ENCODE measurements at regions not wholly inside any gene's neighbourhood (a gene's known extent, or its start where the extent isn't known, plus 50 kb on each side); places are given as distances from the start of the nearest gene placed in this dataset.
A peak's percentile ranks its signal among the peaks of the same experiment; 100 is the strongest.

DNA sequence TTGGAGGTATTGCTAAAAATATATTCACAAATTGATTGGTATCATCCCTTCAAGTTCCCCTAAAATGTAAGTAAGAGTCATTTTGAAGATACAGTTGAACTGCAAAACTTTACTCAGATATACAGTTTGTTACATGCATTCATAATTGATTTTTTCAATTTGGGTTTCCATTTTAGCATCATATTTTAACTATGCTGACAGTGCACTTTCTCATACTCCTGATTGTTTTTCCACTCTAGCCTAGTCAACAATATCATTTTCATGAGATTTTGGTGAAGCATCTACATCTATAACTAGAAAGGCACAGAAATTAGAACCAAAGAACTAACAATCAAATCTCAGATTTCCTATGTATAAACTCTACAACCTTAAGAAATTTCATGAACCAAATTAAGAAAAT is 2850.4 kb upstream of the PCDH20 start:
- no peak for ATAC-seq
- no peak for TF ChIP-seq ZNF8 (CRISPR knock-in tag; IDR thresholded peaks at IDR 0.05)
- TF ChIP-seq ZFP30 (CRISPR knock-in tag; IDR thresholded peaks at IDR 0.05): no peak
- no peak for TF ChIP-seq CSDC2 (CRISPR knock-in tag; IDR thresholded peaks at IDR 0.05)
- TF ChIP-seq BACH2 (CRISPR knock-in tag; IDR thresholded peaks at IDR 0.05; ENCODE audit: borderline replicate concordance): no peak
- TF ChIP-seq OSR1 (CRISPR knock-in tag; IDR thresholded peaks at IDR 0.05): no peak

DNA sequence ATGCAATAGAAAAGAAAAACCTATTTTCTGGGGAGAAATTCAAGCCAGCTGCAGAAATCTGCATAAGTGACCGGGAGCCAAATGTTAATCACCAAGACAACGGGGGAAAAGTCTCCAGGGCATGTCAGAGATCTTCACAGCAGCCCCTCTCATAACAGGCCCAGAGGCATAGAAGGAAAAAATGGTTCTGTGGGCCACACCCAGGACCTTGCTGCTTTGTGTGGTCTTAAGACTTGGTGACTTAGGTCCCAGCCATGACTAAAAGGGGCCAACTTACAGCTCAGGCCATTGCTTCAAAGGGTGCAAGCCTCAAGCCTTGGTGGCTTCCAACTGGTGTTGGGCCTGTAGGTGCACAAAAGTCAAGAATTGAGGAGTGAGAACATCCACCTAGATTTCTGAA is 2847.6 kb upstream of the PCDH20 start:
- TF ChIP-seq BACH2 (CRISPR knock-in tag; IDR thresholded peaks at IDR 0.05; ENCODE audit: borderline replicate concordance): no peak
- no peak for TF ChIP-seq SNAI2 (CRISPR knock-in tag; IDR thresholded peaks at IDR 0.05)
- no peak for TF ChIP-seq GLIS3 (CRISPR knock-in tag; IDR thresholded peaks at IDR 0.05)
- TF ChIP-seq OSR1 (CRISPR knock-in tag; IDR thresholded peaks at IDR 0.05): no peak
- no peak for TF ChIP-seq ZNF565 (CRISPR knock-in tag; conservative IDR thresholded peaks at IDR 0.05; ENCODE audit: low read depth)
- TF ChIP-seq ESRRG (CRISPR knock-in tag; IDR thresholded peaks at IDR 0.05): no peak
- no peak for TF ChIP-seq TCF4 (CRISPR knock-in tag; IDR thresholded peaks at IDR 0.05; ENCODE audit: borderline replicate concordance)
- no peak for TF ChIP-seq ISL1 (CRISPR knock-in tag; IDR thresholded peaks at IDR 0.05)
- TF ChIP-seq ZNF70 (CRISPR knock-in tag; IDR thresholded peaks at IDR 0.05): no peak
- ATAC-seq: no peak

DNA sequence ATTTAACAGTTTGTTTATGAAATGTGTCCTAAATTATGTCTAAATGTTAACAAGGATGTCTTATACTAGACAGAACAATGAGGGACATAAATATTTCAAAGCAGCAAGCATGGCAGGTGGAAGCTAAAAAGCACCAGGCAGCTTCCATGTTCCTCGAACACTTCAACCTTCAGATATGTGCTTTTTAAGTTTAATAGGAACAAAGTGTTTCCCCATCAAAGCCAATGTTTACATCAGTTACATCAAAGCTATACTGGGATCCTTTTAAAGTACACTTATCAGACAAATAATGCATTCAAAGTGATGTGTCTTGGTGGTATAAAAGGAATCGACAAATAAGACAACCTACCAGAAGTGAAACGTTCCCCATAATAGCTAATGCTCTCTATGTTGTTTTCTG is 2841.1 kb upstream of the PCDH20 start:
- no peak for TF ChIP-seq TCF4 (CRISPR knock-in tag; IDR thresholded peaks at IDR 0.05; ENCODE audit: borderline replicate concordance)
- TF ChIP-seq, protein P1, sequence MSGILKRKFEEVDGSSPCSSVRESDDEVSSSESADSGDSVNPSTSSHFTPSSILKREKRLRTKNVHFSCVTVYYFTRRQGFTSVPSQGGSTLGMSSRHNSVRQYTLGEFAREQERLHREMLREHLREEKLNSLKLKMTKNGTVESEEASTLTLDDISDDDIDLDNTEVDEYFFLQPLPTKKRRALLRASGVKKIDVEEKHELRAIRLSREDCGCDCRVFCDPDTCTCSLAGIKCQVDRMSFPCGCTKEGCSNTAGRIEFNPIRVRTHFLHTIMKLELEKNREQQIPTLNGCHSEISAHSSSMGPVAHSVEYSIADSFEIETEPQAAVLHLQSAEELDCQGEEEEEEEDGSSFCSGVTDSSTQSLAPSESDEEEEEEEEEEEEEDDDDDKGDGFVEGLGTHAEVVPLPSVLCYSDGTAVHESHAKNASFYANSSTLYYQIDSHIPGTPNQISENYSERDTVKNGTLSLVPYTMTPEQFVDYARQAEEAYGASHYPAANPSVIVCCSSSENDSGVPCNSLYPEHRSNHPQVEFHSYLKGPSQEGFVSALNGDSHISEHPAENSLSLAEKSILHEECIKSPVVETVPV (CRISPR knock-in tag; IDR thresholded peaks at IDR 0.05): no peak
- no peak for TF ChIP-seq ISL1 (CRISPR knock-in tag; IDR thresholded peaks at IDR 0.05)
- no peak for TF ChIP-seq ZC3H10 (CRISPR knock-in tag; IDR thresholded peaks at IDR 0.05)
- ATAC-seq: no peak

DNA sequence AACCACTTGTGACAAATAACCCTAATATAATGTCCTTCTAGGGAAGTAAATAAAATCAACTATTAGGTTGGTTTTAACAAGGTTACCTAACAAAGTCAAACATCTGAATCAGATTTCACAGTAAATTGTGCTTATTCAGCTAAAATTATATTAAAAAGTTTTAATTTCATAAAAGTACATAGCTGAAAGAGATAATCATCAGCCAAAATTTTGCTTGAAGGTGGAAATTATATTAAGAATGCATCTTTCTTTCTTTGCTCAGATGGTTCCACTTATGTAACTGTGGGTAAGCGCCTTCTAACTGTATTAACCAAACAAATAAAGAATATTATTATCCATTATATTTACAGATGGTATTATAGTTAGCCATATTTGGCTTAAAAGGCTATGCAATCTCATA is 2840.3 kb upstream of the PCDH20 start:
- TF ChIP-seq, protein P2, sequence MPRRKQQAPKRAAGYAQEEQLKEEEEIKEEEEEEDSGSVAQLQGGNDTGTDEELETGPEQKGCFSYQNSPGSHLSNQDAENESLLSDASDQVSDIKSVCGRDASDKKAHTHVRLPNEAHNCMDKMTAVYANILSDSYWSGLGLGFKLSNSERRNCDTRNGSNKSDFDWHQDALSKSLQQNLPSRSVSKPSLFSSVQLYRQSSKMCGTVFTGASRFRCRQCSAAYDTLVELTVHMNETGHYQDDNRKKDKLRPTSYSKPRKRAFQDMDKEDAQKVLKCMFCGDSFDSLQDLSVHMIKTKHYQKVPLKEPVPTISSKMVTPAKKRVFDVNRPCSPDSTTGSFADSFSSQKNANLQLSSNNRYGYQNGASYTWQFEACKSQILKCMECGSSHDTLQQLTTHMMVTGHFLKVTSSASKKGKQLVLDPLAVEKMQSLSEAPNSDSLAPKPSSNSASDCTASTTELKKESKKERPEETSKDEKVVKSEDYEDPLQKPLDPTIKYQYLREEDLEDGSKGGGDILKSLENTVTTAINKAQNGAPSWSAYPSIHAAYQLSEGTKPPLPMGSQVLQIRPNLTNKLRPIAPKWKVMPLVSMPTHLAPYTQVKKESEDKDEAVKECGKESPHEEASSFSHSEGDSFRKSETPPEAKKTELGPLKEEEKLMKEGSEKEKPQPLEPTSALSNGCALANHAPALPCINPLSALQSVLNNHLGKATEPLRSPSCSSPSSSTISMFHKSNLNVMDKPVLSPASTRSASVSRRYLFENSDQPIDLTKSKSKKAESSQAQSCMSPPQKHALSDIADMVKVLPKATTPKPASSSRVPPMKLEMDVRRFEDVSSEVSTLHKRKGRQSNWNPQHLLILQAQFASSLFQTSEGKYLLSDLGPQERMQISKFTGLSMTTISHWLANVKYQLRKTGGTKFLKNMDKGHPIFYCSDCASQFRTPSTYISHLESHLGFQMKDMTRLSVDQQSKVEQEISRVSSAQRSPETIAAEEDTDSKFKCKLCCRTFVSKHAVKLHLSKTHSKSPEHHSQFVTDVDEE (CRISPR knock-in tag; IDR thresholded peaks at IDR 0.05): peak; percentile 54; the same call in 1 of the 2 replicates
- TF ChIP-seq, protein P3, sequence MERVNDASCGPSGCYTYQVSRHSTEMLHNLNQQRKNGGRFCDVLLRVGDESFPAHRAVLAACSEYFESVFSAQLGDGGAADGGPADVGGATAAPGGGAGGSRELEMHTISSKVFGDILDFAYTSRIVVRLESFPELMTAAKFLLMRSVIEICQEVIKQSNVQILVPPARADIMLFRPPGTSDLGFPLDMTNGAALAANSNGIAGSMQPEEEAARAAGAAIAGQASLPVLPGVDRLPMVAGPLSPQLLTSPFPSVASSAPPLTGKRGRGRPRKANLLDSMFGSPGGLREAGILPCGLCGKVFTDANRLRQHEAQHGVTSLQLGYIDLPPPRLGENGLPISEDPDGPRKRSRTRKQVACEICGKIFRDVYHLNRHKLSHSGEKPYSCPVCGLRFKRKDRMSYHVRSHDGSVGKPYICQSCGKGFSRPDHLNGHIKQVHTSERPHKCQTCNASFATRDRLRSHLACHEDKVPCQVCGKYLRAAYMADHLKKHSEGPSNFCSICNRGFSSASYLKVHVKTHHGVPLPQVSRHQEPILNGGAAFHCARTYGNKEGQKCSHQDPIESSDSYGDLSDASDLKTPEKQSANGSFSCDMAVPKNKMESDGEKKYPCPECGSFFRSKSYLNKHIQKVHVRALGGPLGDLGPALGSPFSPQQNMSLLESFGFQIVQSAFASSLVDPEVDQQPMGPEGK (CRISPR knock-in tag; IDR thresholded peaks at IDR 0.05; ENCODE audit: borderline replicate concordance): no peak
- TF ChIP-seq ZNF565 (CRISPR knock-in tag; conservative IDR thresholded peaks at IDR 0.05; ENCODE audit: low read depth) (no peak), BACH2 (CRISPR knock-in tag; IDR thresholded peaks at IDR 0.05; ENCODE audit: borderline replicate concordance) (no peak), ESRRG (CRISPR knock-in tag; IDR thresholded peaks at IDR 0.05) (no peak), PPARA (CRISPR knock-in tag; IDR thresholded peaks at IDR 0.05; ENCODE audit: borderline replicate concordance) (no peak), ZFP3 (CRISPR knock-in tag; IDR thresholded peaks at IDR 0.05) (no peak), ZNF8 (CRISPR knock-in tag; IDR thresholded peaks at IDR 0.05) (0 out of 2 replicates have a peak, but pooled peaks have one; percentile 6), ARNTL (CRISPR knock-in tag; IDR thresholded peaks at IDR 0.05; ENCODE audit: borderline replicate concordance, low read depth) (no peak), RARB (CRISPR knock-in tag; IDR thresholded peaks at IDR 0.05) (no peak), ZFP30 (CRISPR knock-in tag; IDR thresholded peaks at IDR 0.05) (no peak), GLIS3 (CRISPR knock-in tag; IDR thresholded peaks at IDR 0.05) (no peak), ZC3H10 (CRISPR knock-in tag; IDR thresholded peaks at IDR 0.05) (no peak), TOX (CRISPR knock-in tag; IDR thresholded peaks at IDR 0.05; ENCODE audit: borderline replicate concordance) (no peak), ZNF70 (CRISPR knock-in tag; IDR thresholded peaks at IDR 0.05) (no peak), SNAI2 (CRISPR knock-in tag; IDR thresholded peaks at IDR 0.05) (no peak), CSDC2 (CRISPR knock-in tag; IDR thresholded peaks at IDR 0.05) (no peak), TCF4 (CRISPR knock-in tag; IDR thresholded peaks at IDR 0.05; ENCODE audit: borderline replicate concordance) (peak; percentile 97), OSR1 (CRISPR knock-in tag; IDR thresholded peaks at IDR 0.05) (no peak), ISL1 (CRISPR knock-in tag; IDR thresholded peaks at IDR 0.05) (peak; percentile 49; the same call in 1 of the 2 replicates)
- TF ChIP-seq, protein P4, sequence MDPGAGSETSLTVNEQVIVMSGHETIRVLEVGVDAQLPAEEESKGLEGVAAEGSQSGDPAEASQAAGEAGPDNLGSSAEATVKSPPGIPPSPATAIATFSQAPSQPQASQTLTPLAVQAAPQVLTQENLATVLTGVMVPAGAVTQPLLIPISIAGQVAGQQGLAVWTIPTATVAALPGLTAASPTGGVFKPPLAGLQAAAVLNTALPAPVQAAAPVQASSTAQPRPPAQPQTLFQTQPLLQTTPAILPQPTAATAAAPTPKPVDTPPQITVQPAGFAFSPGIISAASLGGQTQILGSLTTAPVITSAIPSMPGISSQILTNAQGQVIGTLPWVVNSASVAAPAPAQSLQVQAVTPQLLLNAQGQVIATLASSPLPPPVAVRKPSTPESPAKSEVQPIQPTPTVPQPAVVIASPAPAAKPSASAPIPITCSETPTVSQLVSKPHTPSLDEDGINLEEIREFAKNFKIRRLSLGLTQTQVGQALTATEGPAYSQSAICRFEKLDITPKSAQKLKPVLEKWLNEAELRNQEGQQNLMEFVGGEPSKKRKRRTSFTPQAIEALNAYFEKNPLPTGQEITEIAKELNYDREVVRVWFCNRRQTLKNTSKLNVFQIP (CRISPR knock-in tag; IDR thresholded peaks at IDR 0.05; ENCODE audit: borderline replicate concordance, low read depth): no peak
- TF ChIP-seq, protein P5, sequence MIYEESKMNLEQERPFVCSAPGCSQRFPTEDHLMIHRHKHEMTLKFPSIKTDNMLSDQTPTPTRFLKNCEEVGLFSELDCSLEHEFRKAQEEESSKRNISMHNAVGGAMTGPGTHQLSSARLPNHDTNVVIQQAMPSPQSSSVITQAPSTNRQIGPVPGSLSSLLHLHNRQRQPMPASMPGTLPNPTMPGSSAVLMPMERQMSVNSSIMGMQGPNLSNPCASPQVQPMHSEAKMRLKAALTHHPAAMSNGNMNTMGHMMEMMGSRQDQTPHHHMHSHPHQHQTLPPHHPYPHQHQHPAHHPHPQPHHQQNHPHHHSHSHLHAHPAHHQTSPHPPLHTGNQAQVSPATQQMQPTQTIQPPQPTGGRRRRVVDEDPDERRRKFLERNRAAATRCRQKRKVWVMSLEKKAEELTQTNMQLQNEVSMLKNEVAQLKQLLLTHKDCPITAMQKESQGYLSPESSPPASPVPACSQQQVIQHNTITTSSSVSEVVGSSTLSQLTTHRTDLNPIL (CRISPR knock-in tag; IDR thresholded peaks at IDR 0.05; ENCODE audit: low read depth): no peak
- TF ChIP-seq, protein P1 (CRISPR knock-in tag; IDR thresholded peaks at IDR 0.05): peak; percentile 76
- ATAC-seq: no peak
